Activated naive CD4-positive, alpha-beta T cell treated with anti-CD3 and anti-CD28 coated beads, Interleukin-2, amount 50 U/mL, for 72 hours (primary cell): ENCODE measurements at regions not wholly inside any gene's neighbourhood (a gene's known extent, or its start where the extent isn't known, plus 50 kb on each side); places are given as distances from the start of the nearest gene placed in this dataset.

Experiments
- ATAC-seq, 2 donors: fragments of 150-1000 bp; cut with Tn5 transposase; 2 replicates each; pipeline ENCODE4 v1.10.0; 2021; ENCODE audit warnings: mild to moderate bottlenecking in 2 of 2, moderate library complexity in 2 of 2
- DNase-seq, 2 donors: peaks; one replicate each; pipeline ENCODE4 v3.0.0; 2021 to 2022; ENCODE audit warnings: low spot score in 2 of 2
- H3K27ac Mint-ChIP-seq, 2 donors: one replicate each; pipeline ENCODE4 v1.8.0; 2022; ENCODE audit warnings: mild to moderate bottlenecking in 2 of 2, mixed read lengths in 2 of 2
- H3K36me3 Mint-ChIP-seq, 2 donors: one replicate each; pipeline ENCODE4 v1.8.0; 2022; ENCODE audit warnings: mixed read lengths in 2 of 2
- H3K9me3 Mint-ChIP-seq, 2 donors: one replicate each; pipeline ENCODE4 v1.8.0; 2022; ENCODE audit warnings: mixed read lengths in 2 of 2

DNA sequence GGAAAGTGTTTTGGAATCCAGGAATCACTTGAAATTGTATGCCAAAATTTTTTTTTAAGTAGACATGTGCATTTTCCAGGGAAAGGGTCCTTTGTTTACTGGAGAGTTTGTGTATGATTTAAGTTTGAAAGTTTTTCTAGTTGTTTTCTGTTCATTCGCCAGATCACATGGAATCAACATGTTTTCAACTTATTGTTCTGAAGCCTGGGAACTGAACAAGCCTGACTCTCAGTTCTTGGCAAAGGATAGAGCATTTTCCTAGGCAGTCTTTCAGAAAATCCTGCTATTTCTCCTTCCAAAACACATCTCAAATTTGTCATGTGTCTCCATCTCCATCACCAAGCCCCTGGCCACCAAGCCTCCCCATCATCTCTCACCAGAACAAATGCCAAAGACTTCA lies 374.8 kb downstream of the MAFB start:
- ATAC-seq: no peak
- H3K36me3 Mint-ChIP-seq: no peaks in the 10 kb centered on the region

GRCh38 chr20:40313730-40314129 lies 375.3 kb downstream of the MAFB start:
- Mint-ChIP-seq H3K9me3 (peaks cover 3% of the 10 kb centered on the region in 2 donors), H3K27ac (no peak overlapping the region), H3K36me3 (no peaks in the 10 kb centered on the region)
- DNase-seq (no peak), ATAC-seq (no peak)

More for the DNA sequence above, 374.8 kb downstream of the MAFB start:
- peaks cover 3% of the 10 kb centered on the region in 2 donors for H3K9me3 Mint-ChIP-seq
- no peak for DNase-seq
- no peak overlapping the region for H3K27ac Mint-ChIP-seq

GRCh38 chr20:40309731-40310130 lies 379.3 kb downstream of the MAFB start:
- DNase-seq (no peak), ATAC-seq (no peak)
- H3K27ac Mint-ChIP-seq: no peak overlapping the region
- peaks cover 3% of the 10 kb centered on the region in 2 donors for H3K9me3 Mint-ChIP-seq
- H3K36me3 Mint-ChIP-seq: no peaks in the 10 kb centered on the region

DNA sequence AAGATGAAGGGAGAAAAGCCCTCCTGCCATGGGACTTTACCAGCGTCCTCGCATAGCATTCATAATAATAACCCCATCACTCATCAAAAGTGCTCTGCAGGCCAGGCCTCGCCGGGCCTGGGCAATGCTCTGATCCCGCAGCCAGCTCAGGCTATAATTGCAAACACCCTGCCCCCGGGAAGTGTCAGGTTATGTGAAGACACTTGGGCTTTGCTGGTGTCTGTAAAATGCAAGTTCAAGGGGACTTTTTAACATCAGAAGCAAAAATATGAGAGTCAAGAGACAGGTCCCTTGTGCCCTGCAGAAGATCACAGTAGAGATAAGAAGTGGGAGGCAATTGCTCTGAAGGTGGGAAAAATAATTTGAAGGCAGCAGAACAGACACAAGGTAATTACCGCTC lies 381.0 kb downstream of the MAFB start:
- Mint-ChIP-seq H3K9me3 (peaks cover 3% of the 10 kb centered on the region in 2 donors), H3K27ac (no peak overlapping the region), H3K36me3 (no peaks in the 10 kb centered on the region)
- DNase-seq (no peak), ATAC-seq (no peak)

GRCh38 chr20:40307268-40307667 lies 381.8 kb downstream of the MAFB start:
- ATAC-seq: no peak
- Mint-ChIP-seq H3K27ac (no peak overlapping the region), H3K9me3 (peaks cover 3% of the 10 kb centered on the region in 2 donors), H3K36me3 (no peaks in the 10 kb centered on the region)
- no peak for DNase-seq

DNA sequence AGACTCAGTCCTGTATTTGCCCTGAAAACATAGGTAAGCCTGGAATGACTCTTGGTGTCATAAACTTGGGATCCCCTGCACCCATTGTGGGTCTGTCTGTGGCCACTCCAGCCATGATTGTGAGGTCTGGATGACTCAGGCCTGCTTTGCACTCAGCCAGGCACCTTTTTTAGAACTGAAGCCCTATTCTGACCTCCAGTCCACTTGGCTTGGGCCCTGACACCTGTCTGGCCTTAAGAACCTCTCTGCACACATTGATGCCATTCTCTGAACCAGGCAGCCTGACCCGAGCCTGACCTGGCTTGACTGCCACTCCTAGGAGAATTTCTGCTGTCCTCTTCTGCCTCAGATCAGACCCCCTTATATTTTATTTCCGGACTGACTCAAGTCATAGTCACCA lies 383.7 kb downstream of the MAFB start:
- ATAC-seq (no peak), DNase-seq (no peak)
- no peaks in the 10 kb centered on the region for H3K36me3 Mint-ChIP-seq
- peaks cover 0 to 4% of the 10 kb centered on the region in 2 donors for H3K9me3 Mint-ChIP-seq
- no peak overlapping the region for H3K27ac Mint-ChIP-seq

DNA sequence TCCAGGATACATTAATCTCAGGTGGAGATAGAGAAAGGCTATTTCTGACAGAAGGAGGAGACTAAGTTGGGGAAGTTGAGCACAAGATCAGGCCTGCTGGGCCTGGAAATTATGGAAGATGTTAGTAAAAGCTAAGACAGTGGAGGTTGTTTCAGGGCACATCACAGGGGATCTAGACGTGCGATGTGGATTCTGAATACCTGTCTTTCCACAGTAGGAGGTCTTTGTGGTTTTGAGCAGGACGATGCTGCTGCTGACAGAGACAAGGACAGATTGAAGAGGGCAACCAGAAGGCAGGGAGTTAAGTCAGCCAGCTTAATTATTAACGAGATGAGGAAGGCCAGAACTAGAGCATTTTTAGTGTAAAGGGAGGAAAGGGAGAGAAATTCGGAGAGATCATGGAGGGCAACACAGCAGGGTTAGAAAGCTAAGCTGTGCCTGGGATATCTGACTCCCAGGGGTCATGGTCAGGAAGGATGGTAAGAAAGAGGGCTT lies 384.9 kb downstream of the MAFB start:
- peaks cover 0 to 4% of the 10 kb centered on the region in 2 donors for H3K9me3 Mint-ChIP-seq
- no peaks in the 10 kb centered on the region for H3K36me3 Mint-ChIP-seq
- no peak for ATAC-seq
- DNase-seq: no peak
- H3K27ac Mint-ChIP-seq: no peak overlapping the region

GRCh38 chr20:40294747-40295146 lies 394.3 kb downstream of the MAFB start:
- Mint-ChIP-seq H3K27ac (no peak overlapping the region), H3K36me3 (no peaks in the 10 kb centered on the region), H3K9me3 (peaks cover 0 to 7% of the 10 kb centered on the region in 2 donors)
- no peak for DNase-seq
- ATAC-seq: no peak

GRCh38 chr20:40294175-40294574 lies 394.9 kb downstream of the MAFB start:
- Mint-ChIP-seq H3K9me3 (peaks cover 0 to 7% of the 10 kb centered on the region in 2 donors), H3K27ac (no peak overlapping the region), H3K36me3 (no peaks in the 10 kb centered on the region)
- DNase-seq (no peak), ATAC-seq (no peak)

DNA sequence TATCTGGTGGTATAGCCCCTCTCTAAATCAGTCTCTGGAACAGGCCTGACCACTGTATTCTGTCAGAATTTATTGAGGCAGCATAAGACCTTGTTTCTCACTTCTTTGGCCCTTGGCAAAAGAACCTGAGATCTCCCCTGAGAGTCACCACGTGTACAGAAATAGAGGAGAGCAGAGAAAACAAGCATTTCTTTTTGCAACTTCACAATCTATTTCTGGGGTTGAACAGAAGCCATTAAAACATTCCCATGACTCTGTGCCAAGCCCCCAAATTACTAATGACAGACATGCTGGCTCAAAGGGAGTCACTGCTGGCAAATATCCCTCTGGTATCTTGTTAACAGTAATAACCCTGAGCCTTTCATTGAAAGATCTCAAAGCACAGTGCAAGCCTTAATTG lies 395.3 kb downstream of the MAFB start:
- Mint-ChIP-seq H3K27ac (no peak overlapping the region), H3K36me3 (no peaks in the 10 kb centered on the region), H3K9me3 (peaks cover 0 to 7% of the 10 kb centered on the region in 2 donors)
- DNase-seq: no peak
- ATAC-seq: no peak

GRCh38 chr20:40291493-40292135 lies 397.4 kb downstream of the MAFB start:
- DNase-seq (no peak), ATAC-seq (no peak)
- peaks cover 0 to 7% of the 10 kb centered on the region in 2 donors for H3K9me3 Mint-ChIP-seq
- no peak overlapping the region for H3K27ac Mint-ChIP-seq
- H3K36me3 Mint-ChIP-seq: no peaks in the 10 kb centered on the region

- Mint-ChIP-seq H3K27ac (no peak overlapping the region), H3K36me3 (no peaks in the 10 kb centered on the region), H3K9me3 (peaks cover 0 to 7% of the 10 kb centered on the region in 2 donors)
- DNase-seq (no peak), ATAC-seq (no peak)
These were observed 401.4 kb downstream of the MAFB start for GRCh38 chr20:40287683-40288082.

- no peak for ATAC-seq
- H3K36me3 Mint-ChIP-seq: no peaks in the 10 kb centered on the region
- no peak for DNase-seq
- no peak overlapping the region for H3K27ac Mint-ChIP-seq
- peaks cover 0 to 4% of the 10 kb centered on the region in 2 donors for H3K9me3 Mint-ChIP-seq
These were observed 402.0 kb downstream of the MAFB start for GRCh38 chr20:40286975-40287531.

DNA sequence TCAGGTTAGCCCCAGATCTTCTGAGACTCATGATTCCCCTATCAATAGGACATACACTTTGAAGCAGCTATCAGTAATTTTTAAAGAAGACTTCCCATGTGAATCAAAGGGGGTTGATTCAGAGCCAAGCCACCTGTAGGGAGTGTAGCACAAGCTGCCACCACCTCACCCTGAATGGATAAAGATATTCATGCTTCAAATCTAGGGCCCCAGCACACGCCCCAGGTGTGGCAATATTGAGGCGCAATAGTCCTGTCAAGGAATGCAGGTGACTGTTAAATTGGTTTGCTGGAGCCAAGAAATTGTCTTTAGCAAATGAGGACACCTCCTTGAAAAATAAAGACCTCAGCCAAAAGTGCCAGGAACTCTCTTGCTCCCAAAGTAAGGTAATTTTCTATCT lies 404.4 kb downstream of the MAFB start:
- Mint-ChIP-seq H3K27ac (no peak overlapping the region), H3K36me3 (no peaks in the 10 kb centered on the region), H3K9me3 (peaks cover 3 to 4% of the 10 kb centered on the region in 2 donors)
- ATAC-seq: no peak
- DNase-seq: no peak

- Mint-ChIP-seq H3K9me3 (peaks cover 3 to 4% of the 10 kb centered on the region in 2 donors), H3K36me3 (no peaks in the 10 kb centered on the region), H3K27ac (no peak overlapping the region)
- DNase-seq: no peak
- ATAC-seq: no peak
These were observed 405.3 kb downstream of the MAFB start for GRCh38 chr20:40283689-40284088.

- DNase-seq (no peak), ATAC-seq (no peak)
- Mint-ChIP-seq H3K36me3 (no peaks in the 10 kb centered on the region), H3K27ac (no peak overlapping the region), H3K9me3 (peaks cover 3 to 4% of the 10 kb centered on the region in 2 donors)
These were observed 406.1 kb downstream of the MAFB start for GRCh38 chr20:40282941-40283340.

DNA sequence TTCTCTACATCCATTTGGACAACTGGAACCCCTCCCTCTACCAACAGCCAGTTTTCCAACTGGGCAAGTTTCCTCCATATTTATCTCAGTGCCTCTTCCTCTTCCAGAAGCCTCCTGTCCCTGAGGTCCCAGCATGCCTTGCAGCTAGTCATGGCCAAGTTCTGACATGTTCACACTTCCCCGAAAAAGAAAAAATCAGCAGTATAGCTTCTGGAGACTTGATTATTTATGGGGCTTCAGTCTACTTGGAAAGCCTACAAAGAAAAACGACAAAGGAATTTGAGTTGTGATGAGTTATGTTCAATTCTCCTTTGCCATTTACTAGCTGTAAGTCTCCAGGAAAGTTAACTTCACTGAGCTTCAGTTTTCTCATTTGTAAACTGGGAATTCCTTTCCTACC lies 406.5 kb downstream of the MAFB start:
- DNase-seq (no peak), ATAC-seq (no peak)
- Mint-ChIP-seq H3K36me3 (no peaks in the 10 kb centered on the region), H3K27ac (no peak overlapping the region), H3K9me3 (peaks cover 3 to 4% of the 10 kb centered on the region in 2 donors)

DNA sequence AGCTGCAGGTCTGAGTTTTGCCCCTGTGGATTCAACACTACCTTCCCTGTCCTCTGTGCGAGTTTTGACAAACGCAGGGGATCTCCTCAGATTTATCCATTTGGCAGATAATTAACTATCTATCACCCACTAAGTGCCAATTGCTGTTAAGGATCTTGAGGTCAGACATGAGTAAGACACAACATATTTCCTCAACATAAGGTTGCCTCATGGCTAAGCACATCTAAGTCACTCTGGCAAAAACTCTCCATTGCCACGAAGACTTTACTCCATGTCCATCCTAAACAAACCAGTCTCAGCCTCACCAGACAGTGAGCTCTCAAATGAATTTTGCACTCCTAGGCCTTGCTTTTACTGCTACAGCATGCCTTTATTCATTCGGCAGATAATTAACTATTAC lies 408.4 kb downstream of the MAFB start:
- Mint-ChIP-seq H3K27ac (no peak overlapping the region), H3K9me3 (peaks cover 3 to 4% of the 10 kb centered on the region in 2 donors), H3K36me3 (no peaks in the 10 kb centered on the region)
- DNase-seq (no peak), ATAC-seq (no peak)
